ENCODE measurements at regions not wholly inside any gene's neighbourhood (a gene's known extent, or its start where the extent isn't known, plus 50 kb on each side); places are given as distances from the start of the nearest gene placed in this dataset.

GRCh38 chr2:173672573-173673340, 292.4 kb downstream of the SP3 start:
- DNase-seq (ENCODE audit: low read depth), result no peak
- H3K4me3 ChIP-seq (ENCODE audit: low read depth, low read length), result no peak overlapping the region
- no peaks in the 10 kb centered on the region for H3K36me3 ChIP-seq (ENCODE audit: control insufficient read depth, insufficient read depth, low read length)
- H3K27me3 ChIP-seq (ENCODE audit: control insufficient read depth, insufficient read depth, low read length), result no peaks in the 10 kb centered on the region
- TF ChIP-seq, protein P1, sequence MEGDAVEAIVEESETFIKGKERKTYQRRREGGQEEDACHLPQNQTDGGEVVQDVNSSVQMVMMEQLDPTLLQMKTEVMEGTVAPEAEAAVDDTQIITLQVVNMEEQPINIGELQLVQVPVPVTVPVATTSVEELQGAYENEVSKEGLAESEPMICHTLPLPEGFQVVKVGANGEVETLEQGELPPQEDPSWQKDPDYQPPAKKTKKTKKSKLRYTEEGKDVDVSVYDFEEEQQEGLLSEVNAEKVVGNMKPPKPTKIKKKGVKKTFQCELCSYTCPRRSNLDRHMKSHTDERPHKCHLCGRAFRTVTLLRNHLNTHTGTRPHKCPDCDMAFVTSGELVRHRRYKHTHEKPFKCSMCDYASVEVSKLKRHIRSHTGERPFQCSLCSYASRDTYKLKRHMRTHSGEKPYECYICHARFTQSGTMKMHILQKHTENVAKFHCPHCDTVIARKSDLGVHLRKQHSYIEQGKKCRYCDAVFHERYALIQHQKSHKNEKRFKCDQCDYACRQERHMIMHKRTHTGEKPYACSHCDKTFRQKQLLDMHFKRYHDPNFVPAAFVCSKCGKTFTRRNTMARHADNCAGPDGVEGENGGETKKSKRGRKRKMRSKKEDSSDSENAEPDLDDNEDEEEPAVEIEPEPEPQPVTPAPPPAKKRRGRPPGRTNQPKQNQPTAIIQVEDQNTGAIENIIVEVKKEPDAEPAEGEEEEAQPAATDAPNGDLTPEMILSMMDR (IDR thresholded peaks at IDR 0.05; ENCODE audit: insufficient read depth, low read length, severe bottlenecking), result no peak
- no peak for FAIRE-seq

- FAIRE-seq, result no peak
- no peak overlapping the region for H3K4me3 ChIP-seq (ENCODE audit: low read depth, low read length)
- TF ChIP-seq, protein P1 (IDR thresholded peaks at IDR 0.05; ENCODE audit: insufficient read depth, low read length, severe bottlenecking), result no peak
Observed at GRCh38 chr2:173673640-173674039, 291.5 kb downstream of the SP3 start.

GRCh38 chr2:173676647-173677046, 288.5 kb downstream of the SP3 start:
- Histone ChIP-seq H3K27me3 (ENCODE audit: control insufficient read depth, insufficient read depth, low read length) (no peaks in the 10 kb centered on the region), H3K36me3 (ENCODE audit: control insufficient read depth, insufficient read depth, low read length) (no peaks in the 10 kb centered on the region), H3K4me3 (ENCODE audit: low read depth, low read length) (no peak overlapping the region)
- peak; percentile 70 for DNase-seq (ENCODE audit: low read depth)
- FAIRE-seq, result no peak
- TF ChIP-seq, protein P1 (IDR thresholded peaks at IDR 0.05; ENCODE audit: insufficient read depth, low read length, severe bottlenecking), result no peak

More at GRCh38 chr2:173673640-173674039, 291.5 kb downstream of the SP3 start:
- Histone ChIP-seq H3K36me3 (ENCODE audit: control insufficient read depth, insufficient read depth, low read length) (no peaks in the 10 kb centered on the region), H3K27me3 (ENCODE audit: control insufficient read depth, insufficient read depth, low read length) (no peaks in the 10 kb centered on the region)
- no peak for DNase-seq (ENCODE audit: low read depth)

GRCh38 chr2:173678186-173678585, 287.0 kb downstream of the SP3 start:
- FAIRE-seq (no peak), DNase-seq (ENCODE audit: low read depth) (no peak)
- Histone ChIP-seq H3K36me3 (ENCODE audit: control insufficient read depth, insufficient read depth, low read length) (no peaks in the 10 kb centered on the region), H3K27me3 (ENCODE audit: control insufficient read depth, insufficient read depth, low read length) (no peaks in the 10 kb centered on the region), H3K4me3 (ENCODE audit: low read depth, low read length) (no peak overlapping the region)
- TF ChIP-seq, protein P1 (IDR thresholded peaks at IDR 0.05; ENCODE audit: insufficient read depth, low read length, severe bottlenecking), result no peak

DNA sequence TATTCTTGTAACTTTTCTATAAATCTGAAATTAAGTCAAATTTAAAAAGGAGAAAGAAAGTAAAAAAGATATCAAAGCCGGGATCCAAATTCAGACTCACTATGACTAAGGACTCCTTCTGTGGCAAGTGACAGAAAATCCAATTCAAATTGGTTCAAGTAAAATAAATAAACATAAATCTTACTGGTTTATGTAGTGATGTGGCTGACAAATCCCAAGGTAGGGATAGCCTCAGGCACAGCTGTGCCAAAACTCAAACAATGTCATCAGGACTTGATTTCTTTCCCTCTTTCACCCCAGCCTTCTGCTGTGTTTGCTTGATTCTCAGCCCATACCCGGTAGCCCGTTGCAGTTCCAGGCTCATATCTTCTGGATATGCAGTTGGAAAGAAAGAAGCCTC, 284.6 kb downstream of the SP3 start:
- Histone ChIP-seq H3K27me3 (ENCODE audit: control insufficient read depth, insufficient read depth, low read length) (no peaks in the 10 kb centered on the region), H3K36me3 (ENCODE audit: control insufficient read depth, insufficient read depth, low read length) (no peaks in the 10 kb centered on the region), H3K4me3 (ENCODE audit: low read depth, low read length) (no peak overlapping the region)
- FAIRE-seq (no peak), DNase-seq (ENCODE audit: low read depth) (no peak)
- TF ChIP-seq, protein P1 (IDR thresholded peaks at IDR 0.05; ENCODE audit: insufficient read depth, low read length, severe bottlenecking), result no peak

Measured in bronchial epithelial cell (primary cell).